Endothelial cell of umbilical vein (primary cell): ENCODE measurements at regions not wholly inside any gene's neighbourhood (a gene's known extent, or its start where the extent isn't known, plus 50 kb on each side); places are given as distances from the start of the nearest gene placed in this dataset.
A peak's percentile ranks its signal among the peaks of the same experiment; 100 is the strongest.

Experiments
- BruUV-seq: library from RNA; stranded (reverse); fragments of 400-500 nt; replicated peaks from 2 replicates; lab custom pipeline; 2021; lab: Mats Ljungman, UMichigan
- CTCF ChIA-PET: fragments of 300-600, 350-600 bp; sonication (Branson Sonifier 250); formaldehyde crosslinking; loops from one replicate; lab custom pipeline; 2021; ENCODE audit warnings: antibody characterized with exemption, inconsistent platforms; lab: Charles Lee
- POLR2A ChIA-PET: fragments of 300-600, 350-600 bp; sonication (Branson Sonifier 250); formaldehyde crosslinking; loops from one replicate; lab custom pipeline; 2021; ENCODE audit warnings: antibody characterized with exemption, inconsistent platforms; lab: Charles Lee
- DNase-seq: peaks from one replicate; pipeline ENCODE4 v3.0.0-alpha.2; 2011; ENCODE audit warnings: low read depth, low spot score
- FAIRE-seq: peaks from 2 replicates; lab custom pipeline; 2011; peaks lifted over from hg19 to GRCh38; lab: Jason Lieb, UNC
- H2AFZ ChIP-seq: 2 replicates; pipeline ENCODE4 v1.6.0; 2012; ENCODE audit warnings: low read depth, low read length, control low read depth, inconsistent platforms
- H3K27ac ChIP-seq: 2 replicates; pipeline ENCODE4 v1.5.1; 2011; ENCODE audit warnings: low read depth, mild to moderate bottlenecking, control low read depth, low read length, moderate library complexity; ENCODE audit not compliant: insufficient read depth
- H3K27me3 ChIP-seq, 2 experiments: 2 replicates each; pipeline versions ENCODE4 v1.6.0 to v1.6.1; 2011; ENCODE audit warnings: low read length in 2 of 2, mixed read lengths in 1 of 2; ENCODE audit not compliant: control insufficient read depth in 2 of 2, insufficient read depth in 2 of 2
- H3K36me3 ChIP-seq, 2 experiments: 2 replicates in 1 of 2; 3 replicates in 1 of 2; pipeline ENCODE4 v1.5.1; 2011; ENCODE audit warnings: low read length in 2 of 2, mild to moderate bottlenecking in 1 of 2, moderate library complexity in 1 of 2; ENCODE audit not compliant: control insufficient read depth in 2 of 2, insufficient read depth in 2 of 2; ENCODE audit errors: extremely low read depth in 1 of 2
- H3K4me1 ChIP-seq: 3 replicates; pipeline ENCODE4 v1.5.1; 2011; ENCODE audit warnings: mild to moderate bottlenecking, low read length; ENCODE audit not compliant: control insufficient read depth, insufficient read depth; ENCODE audit errors: extremely low read depth
- H3K4me2 ChIP-seq: 2 replicates; pipeline ENCODE4 v1.6.1; 2011; ENCODE audit warnings: low read length, control low read depth, mixed read lengths; ENCODE audit not compliant: insufficient read depth
- H3K4me3 ChIP-seq, 3 experiments: fragments of 200-600 bp in 1 of 3; sonication (generic), shearing (Covaris generic) in 1 of 3; replicated peaks in 1 of 3; 2 replicates each; pipeline ENCODE4 v1.5.1; 2011 to 2016; ENCODE audit warnings: control low read depth in 3 of 3, low read length in 3 of 3, mild to moderate bottlenecking in 2 of 3, inconsistent platforms in 1 of 3, low read depth in 1 of 3, moderate library complexity in 1 of 3; ENCODE audit not compliant: insufficient read depth in 1 of 3
- H3K79me2 ChIP-seq: 2 replicates; pipeline ENCODE4 v1.6.0; 2012; ENCODE audit warnings: low read length, inconsistent platforms; ENCODE audit not compliant: control insufficient read depth, insufficient read depth
- H3K9ac ChIP-seq: replicated peaks from 2 replicates; pipeline ENCODE3; 2011; ENCODE audit warnings: low read length, control low read depth; ENCODE audit not compliant: insufficient read depth; ENCODE audit errors: extremely low read depth
- H3K9me1 ChIP-seq: replicated peaks from 3 replicates; pipeline ENCODE4 v1.6.0; 2011; ENCODE audit warnings: mild to moderate bottlenecking, low read length; ENCODE audit not compliant: control insufficient read depth, insufficient read depth; ENCODE audit errors: extremely low read depth
- H3K9me3 ChIP-seq: replicated peaks from 2 replicates; pipeline ENCODE4 v1.5.1; 2012; ENCODE audit warnings: low read length, inconsistent platforms; ENCODE audit not compliant: control insufficient read depth, insufficient read depth
- H4K20me1 ChIP-seq: replicated peaks from 2 replicates; pipeline ENCODE3; 2011; ENCODE audit warnings: mild to moderate bottlenecking, low read length; ENCODE audit not compliant: control insufficient read depth, insufficient read depth; ENCODE audit errors: extremely low read depth
- CTCF ChIP-seq, 2 donors: IDR thresholded peaks; 1 replicate in 1 of 2; 2 replicates in 1 of 2; pipeline ENCODE4 v1.5.1; 2011; ENCODE audit warnings: low read length in 2 of 2, mild to moderate bottlenecking in 2 of 2, moderate library complexity in 2 of 2, control low read depth in 1 of 2, inconsistent platforms in 1 of 2, low read depth in 1 of 2; ENCODE audit not compliant: insufficient read depth in 1 of 2; ENCODE audit errors: extremely low read depth in 1 of 2
- EZH2 ChIP-seq: IDR thresholded peaks from 2 replicates; pipeline ENCODE4 v1.6.1; 2012; ENCODE audit warnings: borderline replicate concordance, low read depth, mild to moderate bottlenecking, moderate library complexity, low read length, inconsistent platforms; ENCODE audit not compliant: severe bottlenecking
- FOS ChIP-seq: IDR thresholded peaks from 2 replicates; pipeline ENCODE4 v1.6.1; 2011; ENCODE audit warnings: mild to moderate bottlenecking, low read length, moderate library complexity, borderline replicate concordance; ENCODE audit not compliant: insufficient read depth
- GATA2 ChIP-seq: IDR thresholded peaks from 2 replicates; pipeline ENCODE4 v1.7.0; 2011; ENCODE audit warnings: low read depth, mild to moderate bottlenecking, moderate library complexity, mixed read lengths, low read length; ENCODE audit not compliant: insufficient read length, insufficient read depth
- JUN ChIP-seq: IDR thresholded peaks from 2 replicates; pipeline ENCODE4 v1.6.1; 2011; ENCODE audit warnings: borderline replicate concordance, low read depth; ENCODE audit not compliant: insufficient read length, insufficient read depth
- MAX ChIP-seq: IDR thresholded peaks from 2 replicates; pipeline ENCODE4 v1.6.1; 2011; ENCODE audit not compliant: insufficient read depth, insufficient read length
- MYC ChIP-seq: IDR thresholded peaks from one replicate; pipeline ENCODE4 v1.6.1; 2011; ENCODE audit warnings: mild to moderate bottlenecking, low read depth, low read length
- POLR2A ChIP-seq: IDR thresholded peaks from 2 replicates; pipeline ENCODE4 v1.6.1; 2012; ENCODE audit warnings: low read depth, mild to moderate bottlenecking, control low read depth, low read length
- POLR2AphosphoS5 ChIP-seq: IDR thresholded peaks from 2 replicates; pipeline ENCODE4 v1.6.1; 2012; ENCODE audit warnings: low read depth, mild to moderate bottlenecking, control low read depth, low read length, moderate library complexity; ENCODE audit not compliant: insufficient read depth
- dilution Hi-C: fragments of 300-500 bp; cut with MboI; formaldehyde crosslinking; loops from one replicate; pipeline ENCODE4 v1.15.0; 2019; ENCODE audit warnings: low sequenced_read_pairs; ENCODE audit not compliant: extremely low pct_ligation_motif_present
- intact Hi-C: fragments of 100-400 bp; cut with micrococcal nuclease; formaldehyde crosslinking; loops from one replicate; pipeline ENCODE4 v1.10.0; 2022

- Histone ChIP-seq H3K27me3 (no peaks in the 10 kb centered on the region), H3K9me1 (no peaks in the 10 kb centered on the region), H2AFZ (no peak overlapping the region), H3K4me1 (no peaks in the 10 kb centered on the region), H3K4me2 (no peak overlapping the region), H3K9me3 (no peaks in the 10 kb centered on the region), H3K9ac (no peak overlapping the region), H3K36me3 (no peaks in the 10 kb centered on the region), H3K4me3 (no peak overlapping the region), H3K79me2 (no peaks in the 10 kb centered on the region), H3K27ac (no peak overlapping the region), H4K20me1 (no peaks in the 10 kb centered on the region)
- POLR2A ChIA-PET: no interaction called here
- TF ChIP-seq EZH2: no peak
- TF ChIP-seq MYC: no peak
- TF ChIP-seq JUN: no peak
- no peak for TF ChIP-seq CTCF (IDR thresholded peaks at IDR 0.05; ENCODE audit: extremely low read depth in 1 of 2, insufficient read depth in 1 of 2, low read depth in 1 of 2, low read length in 2 of 2)
- TF ChIP-seq POLR2A: no peak
- TF ChIP-seq MAX: no peak
- TF ChIP-seq POLR2AphosphoS5: no peak
- no peak for TF ChIP-seq FOS
- TF ChIP-seq GATA2: no peak
- DNase-seq (peak; percentile 17), FAIRE-seq (no peak)
- intact Hi-C loops: no loop called here
- dilution Hi-C loops: no loop called here
- CTCF ChIA-PET: no interaction called here
- no TSS peak for BruUV-seq
These were observed 358.2 kb upstream of the UBE2E3 start for GRCh38 chr2:180621941-180622918.
